ENCODE measurements at regions not wholly inside any gene's neighbourhood (a gene's known extent, or its start where the extent isn't known, plus 50 kb on each side); places are given as distances from the start of the nearest gene placed in this dataset.

DNA sequence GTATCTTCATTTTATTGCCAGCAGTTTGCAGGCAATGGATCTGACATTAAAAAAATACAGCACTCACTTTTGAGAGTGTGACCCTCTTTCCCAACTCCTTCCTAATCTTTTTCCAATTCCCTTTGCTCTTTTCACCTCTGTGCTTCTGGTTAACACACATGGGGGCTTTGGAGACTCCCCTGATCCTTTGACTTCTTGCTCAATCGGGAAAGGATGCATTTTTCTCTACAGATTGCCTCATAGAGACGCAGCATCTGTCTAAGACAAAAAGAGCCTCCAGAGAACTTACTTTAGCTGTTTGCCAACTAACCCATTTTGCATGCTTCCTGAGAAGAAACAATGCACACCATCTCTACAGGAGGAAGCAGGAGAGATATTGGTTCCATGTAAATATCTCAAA lies 378.3 kb downstream of the PBX1 start:
- DNase-seq, result no peak

DNA sequence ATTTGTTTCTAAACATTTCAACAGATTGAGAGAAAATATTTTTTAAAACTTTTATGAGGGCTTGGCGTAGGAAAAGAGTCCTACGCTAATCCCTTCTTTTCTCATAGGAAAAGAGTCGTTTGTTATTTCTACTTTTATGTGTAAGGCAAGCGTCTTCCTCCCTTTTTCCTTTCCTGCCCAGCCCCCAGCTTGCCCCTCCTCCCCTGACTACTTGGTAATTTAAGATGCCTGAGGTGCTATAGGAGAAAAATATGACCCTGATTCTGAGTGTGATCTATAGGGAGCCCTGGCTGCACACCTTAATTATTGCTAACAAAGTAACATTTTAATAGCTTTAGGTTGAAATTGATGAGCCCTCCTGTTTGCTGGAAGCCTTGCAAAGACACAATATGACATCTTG lies 373.6 kb downstream of the PBX1 start:
- DNase-seq, result no peak

DNA sequence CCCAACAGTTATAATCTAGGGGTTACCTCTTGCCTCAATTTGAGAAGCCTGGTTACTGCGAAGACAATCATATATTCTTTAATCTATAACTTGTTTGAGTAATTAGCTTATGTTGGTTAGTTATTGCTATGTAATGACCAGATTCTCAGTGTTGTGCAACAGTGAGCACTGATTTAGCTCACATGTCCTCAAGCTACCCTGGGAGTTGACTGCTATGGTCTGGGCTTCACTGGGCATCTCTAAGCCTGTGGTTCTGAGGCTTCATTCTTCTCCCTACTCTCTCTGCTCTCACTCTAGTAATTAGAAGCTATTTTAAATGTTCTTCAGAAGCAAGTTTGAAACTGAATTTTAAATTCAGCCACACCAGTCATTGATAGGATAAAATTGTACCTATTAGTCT lies 371.8 kb downstream of the PBX1 start:
- DNase-seq, result no peak

DNA sequence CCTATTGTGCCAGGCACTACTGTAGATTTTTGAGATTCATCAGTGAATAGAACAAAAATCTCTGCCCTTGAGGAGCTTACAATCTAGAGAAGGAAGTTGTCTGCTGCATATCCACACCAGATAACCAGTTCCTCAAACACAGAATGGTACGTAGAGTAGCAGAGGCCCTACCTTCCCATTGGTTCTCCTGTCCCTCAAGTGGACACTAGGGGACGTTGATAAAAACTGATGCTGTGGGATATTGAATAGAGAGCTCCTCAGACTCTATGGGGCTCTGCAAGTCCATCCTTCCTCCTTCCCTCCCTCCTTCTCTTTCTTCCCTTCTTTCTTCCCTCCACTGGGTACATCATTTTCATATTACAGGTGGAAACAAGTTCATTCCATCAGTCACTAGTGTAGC lies 371.3 kb downstream of the PBX1 start:
- no peak for DNase-seq

DNA sequence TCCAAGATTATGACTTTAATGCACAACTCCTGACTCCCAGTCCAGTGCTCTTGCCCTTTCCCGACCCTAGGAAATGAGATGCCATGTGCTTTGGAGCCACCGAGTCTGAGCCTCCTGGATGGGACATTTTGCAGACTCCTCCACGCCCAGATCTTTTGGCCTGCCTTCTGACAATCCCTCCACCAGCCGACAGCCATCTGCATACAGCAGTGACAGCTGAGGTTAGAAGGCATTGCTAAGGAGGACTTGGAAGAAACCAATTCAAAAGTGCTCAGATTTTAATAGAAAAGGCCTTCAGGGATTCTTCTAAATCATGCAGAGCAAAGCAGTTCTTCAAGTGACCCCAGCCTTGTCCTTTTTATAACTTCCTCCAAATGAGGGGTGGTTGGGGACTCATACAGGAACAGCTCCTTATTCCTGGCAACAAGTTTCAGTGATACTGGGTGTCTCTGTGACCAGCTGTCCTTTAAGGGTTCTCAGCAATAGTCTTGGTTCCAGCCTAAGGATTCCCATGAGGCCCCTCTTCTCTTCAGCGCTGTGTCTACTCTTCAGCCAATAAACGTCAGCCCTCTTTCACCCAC lies 369.3 kb downstream of the PBX1 start:
- no peak for DNase-seq

DNA sequence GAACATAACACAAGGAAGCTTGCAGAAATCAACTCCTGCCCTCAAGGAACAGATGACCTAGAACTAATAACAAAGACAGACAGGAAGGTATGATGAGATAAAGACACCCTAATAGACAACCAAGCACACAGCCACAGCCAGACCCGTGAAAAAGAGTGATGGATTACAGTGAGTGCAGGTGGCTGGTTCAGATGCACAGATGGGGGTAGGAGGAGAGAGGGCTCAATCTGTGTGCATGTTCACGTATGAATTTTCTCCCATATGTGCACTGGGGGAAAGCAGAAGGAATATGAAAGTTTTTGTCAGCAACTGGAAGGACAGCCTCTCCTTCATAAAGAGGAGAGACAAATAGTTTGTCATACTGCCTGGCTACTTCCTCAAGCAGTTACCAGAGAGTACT lies 367.1 kb downstream of the PBX1 start:
- no peak for DNase-seq

DNA sequence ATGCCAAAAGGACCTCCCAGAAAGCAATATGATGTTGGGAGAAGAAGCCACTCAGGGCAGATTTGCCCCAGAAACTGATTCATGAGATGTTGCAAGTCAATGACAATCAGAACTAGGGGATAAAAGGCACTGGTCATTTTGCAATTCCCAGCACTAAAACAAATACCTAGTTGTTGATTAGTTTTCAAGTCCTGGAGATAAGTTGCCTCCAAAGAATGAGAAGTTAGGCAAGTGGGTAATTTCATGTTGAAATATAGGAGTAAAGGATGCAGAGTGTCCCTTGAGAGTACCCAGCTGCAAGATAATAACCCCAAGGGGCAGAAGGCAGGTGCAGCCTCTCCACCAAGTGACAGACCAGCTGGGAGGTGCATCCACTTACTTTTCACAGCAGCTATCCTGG lies 363.6 kb downstream of the PBX1 start:
- no peak for DNase-seq

DNA sequence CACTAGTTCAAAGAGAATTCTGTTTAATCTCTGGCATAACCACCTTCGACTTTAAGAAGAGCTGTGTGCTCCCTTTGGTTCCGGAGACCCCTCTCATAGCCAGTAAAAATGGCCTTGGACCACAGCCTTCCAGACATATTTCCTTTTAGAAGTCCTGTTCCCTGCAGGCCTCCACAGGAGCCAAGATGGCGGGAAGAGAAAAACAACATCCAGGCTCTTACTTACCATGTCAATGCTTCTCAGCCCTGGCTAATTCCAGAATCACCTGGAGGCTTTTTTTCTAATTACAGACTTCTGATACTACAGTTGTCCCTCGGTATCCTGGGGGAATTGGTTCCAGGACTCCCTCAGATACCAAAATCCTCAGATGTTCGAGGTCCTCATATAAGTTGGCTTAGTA lies 362.5 kb downstream of the PBX1 start:
- no peak for DNase-seq

DNA sequence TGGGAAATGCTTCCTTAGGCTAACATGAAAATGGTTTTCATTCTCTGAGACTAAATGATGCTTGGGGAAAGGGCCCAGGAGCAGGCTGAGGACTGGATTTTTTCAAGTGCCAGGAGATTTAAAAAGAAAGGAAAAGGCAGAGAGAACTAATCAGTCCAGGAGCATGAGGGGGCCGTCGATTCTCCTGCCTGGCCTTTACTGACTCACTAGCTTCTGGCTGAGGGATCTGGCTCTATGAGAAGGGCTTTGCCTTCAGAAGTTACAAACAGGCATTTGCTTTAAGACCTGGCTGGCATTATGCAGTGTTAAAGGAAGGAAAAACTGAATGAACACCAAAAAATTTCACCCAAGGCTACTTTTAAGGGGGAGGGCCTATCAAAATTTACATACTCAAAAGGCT lies 359.2 kb downstream of the PBX1 start:
- DNase-seq, result no peak

DNA sequence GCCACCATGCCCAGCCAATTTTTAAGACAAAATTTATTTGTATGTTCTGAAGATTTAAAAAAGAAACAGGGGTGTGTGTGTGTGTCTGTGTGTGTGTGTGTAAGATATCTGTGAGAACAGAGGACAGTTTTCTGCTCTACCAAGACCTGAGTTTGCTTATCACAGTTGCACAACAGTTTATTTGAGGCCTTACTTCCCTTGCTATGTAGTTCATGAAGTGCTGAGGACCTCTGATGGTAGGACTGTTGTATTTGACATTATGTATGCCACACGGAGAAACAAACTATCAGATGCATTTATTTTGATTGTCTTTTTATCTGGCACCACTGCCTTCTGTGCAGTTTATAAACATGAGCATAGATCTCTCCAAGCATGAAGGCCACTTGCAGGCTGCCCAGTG lies 355.2 kb downstream of the PBX1 start:
- DNase-seq, result no peak

DNA sequence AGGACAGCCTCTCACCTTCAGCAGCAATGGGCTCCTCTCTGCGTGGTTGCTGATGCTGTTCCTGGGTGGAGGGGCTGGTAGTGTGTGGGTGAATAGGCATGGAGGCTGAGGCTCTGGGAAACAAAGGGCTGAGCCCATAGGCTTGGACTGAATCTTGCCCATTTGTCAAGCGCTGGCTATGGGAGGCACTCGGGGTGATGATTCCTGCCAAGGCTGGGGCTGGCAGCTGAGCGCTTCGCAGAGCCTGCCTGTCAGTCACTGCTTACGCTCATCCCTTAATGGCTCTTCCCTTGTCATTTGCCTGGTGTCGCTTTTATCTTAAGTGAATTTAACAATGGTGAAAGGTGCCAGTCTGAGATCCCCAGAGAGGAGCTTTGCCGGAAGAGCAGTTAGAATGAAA lies 353.3 kb downstream of the PBX1 start:
- no peak for DNase-seq

DNA sequence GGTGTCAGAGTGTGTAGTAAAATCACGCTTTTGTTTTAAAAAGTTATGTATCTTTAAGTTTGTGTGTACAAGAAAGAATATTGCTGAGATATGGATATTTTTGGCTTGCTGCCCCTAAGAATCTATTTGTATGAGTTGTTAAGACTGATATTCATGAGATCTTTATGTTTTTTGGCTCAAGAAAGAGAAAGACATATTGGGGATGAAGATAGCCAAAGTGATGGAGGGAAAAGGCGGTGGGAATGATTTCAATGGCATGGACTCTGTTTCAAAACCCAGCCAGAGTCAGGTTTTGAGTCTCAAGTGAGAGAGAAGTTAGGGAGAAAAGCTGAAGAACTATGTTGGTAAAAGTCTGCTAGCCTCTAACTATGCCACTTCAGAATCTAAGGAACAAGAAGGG lies 351.7 kb downstream of the PBX1 start:
- DNase-seq, result no peak

DNA sequence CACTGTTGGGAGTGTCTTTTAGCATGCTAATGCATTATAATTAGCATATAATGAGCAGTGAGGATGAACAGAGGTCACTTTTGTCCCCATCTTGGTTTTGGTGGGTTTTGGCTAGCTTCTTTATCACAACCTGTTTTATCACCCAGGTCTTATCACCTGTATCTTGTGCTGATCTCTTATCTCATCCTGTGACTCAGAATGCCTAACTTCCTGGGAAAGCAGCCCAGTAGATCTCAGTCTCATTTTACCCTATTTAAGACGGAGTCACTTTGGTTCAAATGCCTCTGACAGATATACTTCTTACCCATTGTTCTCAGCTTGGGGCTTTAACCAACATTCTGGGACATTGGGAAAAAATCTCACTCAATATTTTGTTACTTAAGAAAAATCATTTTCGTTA lies 348.7 kb downstream of the PBX1 start:
- no peak for DNase-seq

DNA sequence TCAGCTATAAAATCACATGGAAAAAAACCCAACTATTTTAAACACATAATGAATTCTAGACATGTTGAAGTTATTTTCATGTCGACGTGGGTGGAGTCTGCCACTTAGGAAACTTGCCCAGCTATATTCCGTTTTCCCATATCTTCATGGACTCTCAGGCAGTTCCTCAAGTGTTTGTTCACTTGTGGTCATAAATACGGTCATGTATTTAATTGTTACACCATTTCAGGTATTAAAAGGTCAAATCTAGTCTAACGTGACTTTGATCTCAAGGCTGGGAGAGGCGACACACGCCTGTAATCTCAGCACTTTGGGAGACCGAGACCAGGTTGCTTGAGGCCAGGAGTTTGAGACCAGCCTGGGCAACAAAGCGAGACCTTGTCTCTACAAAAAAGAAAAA lies 346.9 kb downstream of the PBX1 start:
- DNase-seq, result no peak

DNA sequence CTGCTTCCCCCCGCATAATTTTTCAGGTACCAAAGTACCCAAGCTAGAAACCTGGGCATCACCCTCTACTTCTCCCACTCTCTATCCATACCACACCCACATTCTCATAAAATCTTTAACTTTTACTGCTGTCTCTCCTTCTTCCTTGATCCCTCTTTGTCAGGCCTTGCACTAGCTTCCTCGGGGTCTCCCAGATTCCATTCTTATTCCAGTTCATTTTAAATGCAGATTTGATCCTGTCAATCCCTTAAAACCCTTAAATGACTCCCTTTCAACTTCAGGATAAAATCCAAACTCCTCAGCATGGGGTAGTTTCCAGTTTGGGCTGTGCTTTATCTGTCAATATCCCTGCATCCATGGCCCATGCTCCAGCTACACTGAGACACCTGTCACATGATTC lies 343.5 kb downstream of the PBX1 start:
- DNase-seq, result no peak
